K562 (cell line): ENCODE measurements at regions not wholly inside any gene's neighbourhood (a gene's known extent, or its start where the extent isn't known, plus 50 kb on each side); places are given as distances from the start of the nearest gene placed in this dataset.

Experiments
- ATAC-seq: fragments of 200-7000 bp; cut with Tn5 transposase; 3 replicates; pipeline ENCODE4 v1.9.1; 2020; ENCODE audit warnings: moderate library complexity
- BruUV-seq: library from RNA; stranded (reverse); fragments of 400-500 nt; replicated peaks from 2 replicates; lab custom pipeline; 2021; lab: Mats Ljungman, UMichigan
- CTCF ChIA-PET: fragments of 300-600 bp; formaldehyde crosslinking; extraction: SDS; loops from one replicate; lab custom pipeline; 2021; ENCODE audit warnings: low intra/inter-chr PET ratio; lab: Yijun Ruan, JAX
- POLR2A ChIA-PET: fragments of 300-600, 350-650 bp; sonication (Branson Sonifier 250); formaldehyde crosslinking; extraction: SDS; loops from one replicate; lab custom pipeline; 2021; ENCODE audit warnings: antibody characterized with exemption, inconsistent platforms; lab: Yijun Ruan, JAX
- DNase-seq, 4 experiments: peaks; one replicate each; pipeline versions ENCODE4 v3.0.0 to v3.0.0-alpha.2; 2011 to 2018; ENCODE audit warnings: low spot score in 3 of 4, mixed read lengths in 3 of 4; ENCODE audit errors: extremely low read depth in 1 of 4
- FAIRE-seq: peaks from 2 replicates; lab custom pipeline; 2011; peaks lifted over from hg19 to GRCh38; lab: Jason Lieb, UNC
- H2AFZ ChIP-seq: 2 replicates; pipeline ENCODE4 v1.6.0; 2011; ENCODE audit warnings: low read depth, low read length, control low read depth, inconsistent platforms
- H3K27ac ChIP-seq: fragments of 200-600 bp; 3 replicates; pipeline ENCODE4 v1.8.0; 2011; ENCODE audit warnings: low read depth, mild to moderate bottlenecking, control low read depth, inconsistent platforms, low read length, moderate library complexity, mixed read lengths; ENCODE audit errors: extremely low read depth
- H3K27me3 ChIP-seq, 2 experiments: fragments of 300-600 bp in 1 of 2; 2 replicates in 1 of 2; 3 replicates in 1 of 2; pipeline versions ENCODE4 v1.6.0 to v1.8.0; 2011; ENCODE audit warnings: inconsistent platforms in 2 of 2, low read length in 2 of 2, mild to moderate bottlenecking in 1 of 2, mixed read lengths in 1 of 2, moderate library complexity in 1 of 2; ENCODE audit not compliant: control insufficient read depth in 2 of 2, insufficient read depth in 2 of 2
- H3K36me3 ChIP-seq: fragments of 300-600 bp; 3 replicates; pipeline ENCODE4 v1.8.0; 2011; ENCODE audit warnings: mild to moderate bottlenecking, low read length, inconsistent platforms; ENCODE audit not compliant: control insufficient read depth, insufficient read depth
- H3K4me1 ChIP-seq, 2 experiments: fragments of 200-600 bp in 1 of 2; replicated peaks in 1 of 2; 2 replicates in 1 of 2; 3 replicates in 1 of 2; pipeline versions ENCODE4 v1.5.1 to v1.8.0; 2011; ENCODE audit warnings: inconsistent platforms in 2 of 2, low read length in 2 of 2, mild to moderate bottlenecking in 1 of 2, mixed read lengths in 1 of 2, moderate library complexity in 1 of 2; ENCODE audit not compliant: control insufficient read depth in 2 of 2, insufficient read depth in 2 of 2
- H3K4me2 ChIP-seq: 2 replicates; pipeline ENCODE4 v1.6.1; 2011; ENCODE audit warnings: low read length, control low read depth, inconsistent platforms, mixed read lengths; ENCODE audit not compliant: insufficient read depth
- H3K4me3 ChIP-seq: fragments of 200-600 bp; sonication (generic), shearing (Covaris generic); 2 replicates; pipeline ENCODE4 v1.5.1; 2016; ENCODE audit warnings: control low read depth, inconsistent platforms
- H3K79me2 ChIP-seq: fragments of 200-600 bp; 3 replicates; pipeline ENCODE4 v1.8.0; 2011; ENCODE audit warnings: low read length, inconsistent platforms; ENCODE audit not compliant: control insufficient read depth, insufficient read depth
- H3K9ac ChIP-seq, 2 experiments: 2 replicates each; pipeline versions ENCODE4 v1.6.0 to v1.6.1; 2011; ENCODE audit warnings: low read depth in 2 of 2, low read length in 2 of 2, control low read depth in 1 of 2, inconsistent platforms in 1 of 2, mild to moderate bottlenecking in 1 of 2, mixed read lengths in 1 of 2; ENCODE audit not compliant: insufficient read depth in 1 of 2
- H3K9me1 ChIP-seq: one replicate; pipeline ENCODE4 v1.6.0; 2011; ENCODE audit warnings: inconsistent platforms, mild to moderate bottlenecking, low read length, moderate library complexity; ENCODE audit not compliant: control insufficient read depth, insufficient read depth
- H3K9me3 ChIP-seq: replicated peaks from 2 replicates; pipeline ENCODE4 v1.5.1; 2011; ENCODE audit warnings: low read depth, low read length, inconsistent platforms; ENCODE audit not compliant: control insufficient read depth, insufficient read depth
- H4K20me1 ChIP-seq: replicated peaks from 2 replicates; pipeline ENCODE4 v1.6.1; 2011; ENCODE audit warnings: low read length, inconsistent platforms, mixed read lengths; ENCODE audit not compliant: control insufficient read depth, insufficient read depth
- ARID3A ChIP-seq: IDR thresholded peaks from 2 replicates; pipeline ENCODE4 v1.6.1; 2012; ENCODE audit warnings: low read depth, low read length, improper control_type of control experiment, borderline replicate concordance
- CTCF ChIP-seq, 3 experiments: IDR thresholded peaks in 2 of 3; conservative IDR thresholded peaks in 1 of 3; 2 replicates each; pipeline ENCODE4 v1.5.1; 2011 to 2012; ENCODE audit warnings: low read length in 3 of 3, mild to moderate bottlenecking in 3 of 3, control low read depth in 2 of 3, improper control_type of control experiment in 1 of 3, inconsistent platforms in 1 of 3, low read depth in 1 of 3, mixed read lengths in 1 of 3, moderate library complexity in 1 of 3; ENCODE audit not compliant: insufficient read depth in 2 of 3
- ELF2 ChIP-seq: fragments of 250-450 bp; sonication (Bioruptor Pico); IDR thresholded peaks from 2 replicates; pipeline ENCODE4 v1.5.0; 2021; ENCODE audit warnings: mild to moderate bottlenecking
- GTF2B ChIP-seq: IDR thresholded peaks from 2 replicates; pipeline ENCODE4 v1.6.1; 2011; ENCODE audit not compliant: insufficient read length; ENCODE audit errors: extremely low read depth
- MCM5 ChIP-seq: fragments of 450-650 bp; IDR thresholded peaks from 2 replicates; pipeline ENCODE4 v1.6.1; 2016; ENCODE audit warnings: low read depth
- NFYB ChIP-seq: IDR thresholded peaks from 2 replicates; pipeline ENCODE4 v1.6.1; 2011; ENCODE audit warnings: mild to moderate bottlenecking, moderate library complexity; ENCODE audit not compliant: insufficient read length; ENCODE audit errors: extremely low read depth
- RAD21 ChIP-seq, 2 experiments: fragments of 250-450 bp in 1 of 2; fragments of 450-650 bp in 1 of 2; sonication (Bioruptor Pico) in 1 of 2; formaldehyde crosslinking in 1 of 2; IDR thresholded peaks in 1 of 2; conservative IDR thresholded peaks in 1 of 2; 2 replicates each; pipeline versions ENCODE4 v1.4.0 to v1.8.0; 2020 to 2022; ENCODE audit warnings: mild to moderate bottlenecking in 2 of 2, moderate library complexity in 1 of 2
- WGBS: fragments of 100-300 bp; shearing (Covaris generic); methylation state at CpG from one replicate; pipeline ENCODE4 v1.1.6; 2016; ENCODE audit warnings: low coverage, mixed read lengths; ENCODE audit not compliant: insufficient coverage; ENCODE audit errors: missing lambda C conversion rate; 5-methylcytosine and 5-hydroxymethylcytosine counted together
- in situ Hi-C: fragments of 300-500 bp; cut with MboI; formaldehyde crosslinking; loops from 4 replicates; pipeline ENCODE4 v1.15.0; 2018; ENCODE audit warnings: inconsistent platforms, mixed read lengths
- intact Hi-C: fragments of 100-400 bp; cut with micrococcal nuclease; formaldehyde crosslinking; loops from 2 replicates; pipeline ENCODE4 v1.14.2; 2022
- TF ChIP-seq, protein P1 (sequence below): fragments of 450-650 bp; IDR thresholded peaks from 2 replicates; pipeline ENCODE4 v1.6.1; 2016; ENCODE audit warnings: antibody characterized with exemption

DNA sequence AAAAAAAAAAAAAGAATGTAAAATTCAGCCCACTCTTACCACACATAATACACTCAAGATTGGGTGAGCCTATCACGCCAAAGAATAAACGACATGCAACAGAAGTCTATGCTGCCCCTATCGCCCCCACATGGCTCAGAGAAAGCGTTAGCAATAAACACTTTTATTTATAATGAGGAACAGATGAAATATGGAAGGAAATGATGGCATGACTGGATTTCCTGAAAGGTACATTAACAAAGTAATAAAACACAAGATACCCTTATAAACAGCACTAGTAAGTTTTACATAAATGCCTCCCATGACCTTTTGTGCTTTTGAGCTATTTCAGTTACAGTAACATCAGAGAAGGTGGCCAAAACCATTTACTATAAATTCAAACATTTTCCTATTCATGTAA lies 71.4 kb upstream of the SCAF8 start:
- Histone ChIP-seq H3K9me3 (no peaks in the 10 kb centered on the region), H3K79me2 (no peaks in the 10 kb centered on the region), H3K4me2 (no peak overlapping the region), H3K27ac (no peak overlapping the region), H3K4me3 (no peak overlapping the region), H3K36me3 (no peaks in the 10 kb centered on the region), H3K27me3 (peaks cover 15 to 17% of the 10 kb centered on the region in 2 experiments; a peak in 4 of 5 replicates), H3K9ac (no peak overlapping the region), H3K4me1 (no peaks in the 10 kb centered on the region), H2AFZ (no peak overlapping the region), H3K9me1 (no peaks in the 10 kb centered on the region)
- FAIRE-seq (no peak), DNase-seq (no peak), ATAC-seq (0 out of 3 replicates have a peak, but pooled peaks have one; percentile 49)
- in situ Hi-C loops: no loop called here
- no TSS peak for BruUV-seq
- CTCF ChIA-PET: no interaction called here
- intact Hi-C loops: loop anchor here (1.0 to 5.0 kb wide), 2 partner anchors 161 to 304 kb away; partner anchors contain the start of gene IPCEF1
- TF ChIP-seq NFYB: no peak
- TF ChIP-seq, protein P1, sequence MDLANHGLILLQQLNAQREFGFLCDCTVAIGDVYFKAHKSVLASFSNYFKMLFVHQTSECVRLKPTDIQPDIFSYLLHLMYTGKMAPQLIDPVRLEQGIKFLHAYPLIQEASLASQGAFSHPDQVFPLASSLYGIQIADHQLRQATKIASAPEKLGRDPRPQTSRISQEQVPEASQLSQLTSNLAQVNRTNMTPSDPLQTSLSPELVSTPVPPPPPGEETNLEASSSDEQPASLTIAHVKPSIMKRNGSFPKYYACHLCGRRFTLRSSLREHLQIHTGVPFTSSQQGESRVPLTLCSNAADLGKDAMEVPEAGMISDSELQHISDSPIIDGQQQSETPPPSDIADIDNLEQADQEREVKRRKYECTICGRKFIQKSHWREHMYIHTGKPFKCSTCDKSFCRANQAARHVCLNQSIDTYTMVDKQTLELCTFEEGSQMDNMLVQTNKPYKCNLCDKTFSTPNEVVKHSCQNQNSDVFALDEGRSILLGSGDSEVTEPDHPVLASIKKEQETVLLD: no peak
- no peak for TF ChIP-seq GTF2B
- no peak for TF ChIP-seq ELF2 (CRISPR knock-in tag)
- TF ChIP-seq MCM5: no peak
- peak; percentile 18 to 37 (median 24); a peak in 1 of 6 replicates for TF ChIP-seq CTCF (IDR thresholded peaks at IDR 0.05 in 2 of 3, conservative IDR thresholded peaks at IDR 0.05 in 1 of 3; ENCODE audit: insufficient read depth in 2 of 3, low read depth in 1 of 3, low read length in 3 of 3)
- TF ChIP-seq ARID3A: no peak
- 0 out of 4 replicates have a peak, but pooled peaks of 1 of the 2 experiments have one; percentile 11 for TF ChIP-seq RAD21 (CRISPR knock-in tag; conservative IDR thresholded peaks at IDR 0.05 in 1 of 2, IDR thresholded peaks at IDR 0.05 in 1 of 2)
- TF ChIP-seq, all 486 proteins: peak for 2
- POLR2A ChIA-PET: no interaction called here
- no peaks in the 10 kb centered on the region for H4K20me1 ChIP-seq
- 4% methylated on average over 4 of the region's 4 CpGs for WGBS
